ENCODE measurements at regions not wholly inside any gene's neighbourhood (a gene's known extent, or its start where the extent isn't known, plus 50 kb on each side); places are given as distances from the start of the nearest gene placed in this dataset.
"Not testable (repeated sequence)": the region's sequence is repeated elsewhere in the genome, so short reads cannot be mapped to it uniquely, and the experiment has no call there.

DNA sequence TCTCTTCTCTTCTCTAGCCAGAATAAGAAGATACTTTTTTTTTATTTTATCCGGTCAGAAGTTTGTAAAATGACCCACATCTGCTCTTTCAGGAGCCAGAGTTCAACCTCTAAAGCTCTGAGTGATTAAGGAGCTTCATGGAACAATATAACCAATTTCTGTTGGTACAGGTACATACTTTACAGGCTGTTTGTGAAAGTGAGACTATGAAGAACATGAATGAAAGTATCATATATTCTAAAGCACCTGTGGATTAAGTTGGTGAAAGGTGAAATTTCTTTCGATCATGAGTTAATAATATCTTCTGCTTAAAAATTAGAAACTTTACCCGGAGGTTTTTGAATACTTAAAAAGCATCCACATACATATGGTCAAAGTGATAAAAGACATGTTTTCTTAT is 65.2 kb downstream of the DMRT2 start:
- DNase-seq = no peak

DNA sequence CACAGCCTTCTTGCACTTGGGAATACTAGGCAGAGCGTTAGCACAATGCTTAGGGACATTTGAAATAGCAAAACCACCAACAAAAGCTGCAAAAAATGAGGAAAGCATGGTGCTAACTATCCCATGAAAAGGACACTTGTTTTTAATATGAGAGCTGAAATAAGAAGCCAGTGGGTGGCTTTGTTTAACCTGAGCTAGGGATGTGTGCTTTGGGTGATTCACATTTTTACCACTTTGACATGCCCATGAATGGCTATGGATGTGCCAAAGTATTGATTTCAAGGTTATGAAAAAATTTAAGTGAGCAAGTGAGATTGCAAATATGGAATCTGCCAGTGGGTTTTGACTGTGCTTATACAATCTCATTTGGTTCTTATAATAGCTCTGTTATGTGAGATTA is 67.3 kb downstream of the DMRT2 start:
- no peak for DNase-seq

DNA sequence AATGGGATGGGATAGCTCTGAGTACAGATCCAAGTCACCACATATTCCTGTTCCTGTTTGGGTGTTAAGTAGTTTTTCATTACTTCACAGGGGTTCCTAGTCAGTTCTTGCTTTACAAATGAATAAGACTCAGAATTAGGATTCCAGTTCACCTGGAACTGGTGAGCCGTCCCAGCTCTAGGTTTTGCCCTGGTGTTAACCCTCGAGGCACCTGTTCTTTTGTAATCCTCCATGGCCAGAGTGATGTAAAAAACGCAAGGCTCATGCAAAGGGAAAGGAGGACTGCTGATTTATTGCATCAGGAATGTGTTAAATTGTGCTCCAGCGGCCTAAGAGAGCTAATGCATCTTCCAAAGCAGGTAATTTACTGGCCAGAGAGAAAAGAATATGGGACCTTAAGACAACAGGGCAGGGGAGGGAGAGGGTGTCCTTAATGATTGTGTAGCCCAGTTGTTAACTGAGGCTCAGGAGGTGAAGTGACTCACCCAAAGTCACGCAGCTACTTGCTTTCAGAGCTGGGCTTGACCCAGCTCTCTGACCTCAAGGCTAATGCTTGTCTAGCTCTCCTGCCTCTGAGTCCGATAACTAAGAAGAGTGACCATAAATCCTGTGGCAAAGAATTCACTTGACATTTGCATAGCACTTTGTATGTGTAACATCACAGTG is 70.5 kb downstream of the DMRT2 start:
- no peak for DNase-seq

DNA sequence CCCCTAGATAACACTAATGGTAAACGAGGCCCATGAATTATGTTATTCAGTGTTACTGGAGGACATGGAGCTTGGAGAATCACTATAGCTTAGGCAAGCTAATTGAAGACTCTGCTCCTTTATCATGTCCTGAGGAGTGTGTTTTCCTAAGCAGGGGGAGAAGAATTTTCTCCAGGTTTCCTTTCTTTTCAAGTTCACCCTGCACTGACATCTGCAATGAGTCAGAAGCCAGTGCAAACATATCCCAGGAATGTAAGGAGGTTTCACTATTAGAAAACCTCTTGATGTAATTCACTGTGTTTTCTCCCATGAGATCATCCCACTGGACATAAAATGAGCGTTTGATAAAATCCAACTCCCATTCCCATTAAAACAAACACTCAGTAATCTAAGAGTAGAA is 75.6 kb downstream of the DMRT2 start:
- DNase-seq = no peak

DNA sequence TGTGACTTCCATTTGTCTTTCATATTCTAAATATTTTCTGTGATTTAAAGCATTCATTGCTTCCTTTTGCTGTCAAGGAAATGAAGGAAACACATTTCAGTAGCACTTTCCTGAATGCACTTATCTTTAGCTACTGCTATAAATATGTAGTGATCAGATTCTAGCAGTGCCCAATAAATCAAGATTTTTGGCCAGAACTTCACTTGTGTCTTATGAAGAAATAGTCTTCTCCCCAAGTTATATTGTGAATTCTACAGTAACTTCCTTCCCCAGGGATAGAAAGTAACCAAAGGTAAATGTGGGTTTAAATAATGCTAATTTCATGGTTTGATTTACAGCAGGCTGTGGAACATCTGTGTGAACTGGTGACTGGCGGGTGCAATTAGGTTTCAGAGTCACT is 77.9 kb downstream of the DMRT2 start:
- no peak for DNase-seq

DNA sequence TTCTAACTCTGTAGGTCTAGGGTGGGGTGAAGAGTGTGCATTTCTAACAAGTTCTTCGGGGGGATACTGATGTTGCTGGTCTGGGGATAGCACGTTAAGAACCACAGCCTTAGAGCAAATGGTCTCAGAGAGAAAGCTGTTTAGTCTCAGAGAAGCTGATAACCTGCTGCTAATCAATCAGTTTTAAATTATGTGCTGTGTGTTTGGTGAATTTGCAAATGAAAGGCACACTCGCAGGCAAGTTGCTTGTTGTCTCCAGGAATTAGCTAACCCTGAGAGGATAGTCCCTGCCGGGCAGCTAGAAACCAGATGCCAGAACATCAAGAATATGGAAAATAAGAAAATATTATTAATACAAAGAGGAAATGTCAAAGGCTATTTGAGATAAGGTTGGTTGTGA is 79.2 kb downstream of the DMRT2 start:
- DNase-seq = no peak

DNA sequence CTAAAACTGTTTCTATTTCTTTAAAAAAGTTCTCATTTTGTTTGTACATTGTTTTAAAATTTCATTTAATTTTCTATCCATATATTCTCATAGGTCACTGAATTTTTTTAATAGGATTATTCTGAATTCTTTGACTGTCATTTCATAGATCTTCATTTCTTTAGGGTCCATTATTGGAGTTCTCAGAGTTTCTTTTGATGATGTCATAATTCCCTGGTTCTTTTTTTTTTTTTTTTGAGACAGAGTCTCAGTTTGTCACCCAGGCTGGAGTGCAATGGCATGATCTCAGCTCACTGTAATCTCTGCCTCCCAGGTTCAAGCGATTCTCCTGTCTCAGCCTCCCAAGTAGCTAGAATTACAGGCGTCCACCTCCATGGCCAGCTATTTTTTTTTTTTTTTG is 89.9 kb downstream of the DMRT2 start:
- DNase-seq = no peak

DNA sequence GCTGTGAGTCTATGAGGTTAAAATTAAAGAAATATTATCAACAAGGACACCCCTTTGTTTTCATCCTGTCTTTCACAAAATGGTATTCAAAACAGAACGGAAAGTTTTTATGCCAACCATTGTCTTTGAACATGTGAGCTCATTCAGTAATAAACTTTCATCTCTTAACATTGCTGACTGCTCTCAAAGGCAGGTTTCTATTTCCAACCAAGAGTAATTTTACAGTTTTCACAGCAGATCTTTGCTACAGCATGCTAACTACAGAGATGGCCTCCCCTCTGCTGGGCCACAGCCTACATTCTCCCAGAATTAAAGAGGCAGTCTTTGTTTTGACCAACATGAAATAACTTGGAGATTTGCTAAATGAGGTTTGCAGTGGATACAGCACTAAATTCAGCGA is 101.5 kb downstream of the DMRT2 start:
- no peak for DNase-seq

DNA sequence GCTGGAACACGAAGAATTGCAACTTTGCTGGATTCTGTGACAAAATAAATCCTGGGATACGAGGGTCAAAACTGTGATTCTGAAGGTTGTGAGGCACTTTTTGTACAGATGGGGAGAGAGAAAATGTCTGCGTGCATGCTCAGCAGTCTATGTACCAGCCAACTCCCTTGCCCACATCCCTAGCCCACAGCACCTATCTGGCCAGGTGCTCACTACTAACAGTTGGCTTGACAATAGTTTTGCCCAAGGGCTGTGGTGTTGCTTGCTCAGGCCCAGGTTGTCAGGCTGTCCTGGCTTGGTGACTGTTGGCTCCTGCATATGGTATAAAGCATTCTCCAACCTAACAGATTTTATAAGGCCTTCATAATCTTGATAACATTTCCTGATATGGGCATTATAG is 102.0 kb downstream of the DMRT2 start:
- no peak for DNase-seq

DNA sequence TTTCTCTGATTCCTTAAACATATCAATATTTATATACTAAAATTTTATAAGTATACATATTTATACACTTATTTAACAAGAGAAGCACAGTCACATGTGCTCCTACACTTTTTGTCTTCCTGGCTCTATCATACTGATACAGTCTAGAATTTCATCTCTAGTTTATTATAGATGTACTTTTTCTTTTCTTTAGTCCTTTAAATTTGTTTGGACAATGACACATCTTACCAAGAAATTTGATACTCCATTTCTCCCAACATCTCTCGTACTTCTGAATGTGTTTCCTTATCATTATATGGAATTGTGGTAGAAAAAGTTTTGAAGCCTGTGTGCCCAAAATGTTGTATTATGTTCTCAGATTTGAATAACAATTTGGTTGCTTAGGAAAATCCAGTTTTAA is 104.6 kb downstream of the DMRT2 start:
- no peak for DNase-seq

DNA sequence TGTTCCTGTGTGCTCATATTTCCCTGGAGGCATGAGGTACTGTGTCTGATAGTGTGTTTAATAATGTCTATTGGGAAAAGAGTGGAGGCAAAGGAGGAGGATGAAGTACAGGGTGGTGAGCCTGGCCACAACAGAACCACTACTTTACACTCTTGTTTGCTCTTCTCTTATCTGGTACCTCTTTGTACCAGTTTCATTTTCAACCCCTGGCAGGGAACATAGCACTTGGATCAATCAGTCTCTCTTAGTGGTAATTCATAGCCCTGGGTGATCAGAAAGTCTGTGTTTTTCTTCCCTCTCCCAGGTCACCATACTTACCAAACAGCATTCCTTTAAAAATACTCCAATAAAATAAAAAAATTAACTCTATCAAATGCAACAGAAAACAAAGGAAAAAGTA is 105.4 kb downstream of the DMRT2 start:
- no peak for DNase-seq

DNA sequence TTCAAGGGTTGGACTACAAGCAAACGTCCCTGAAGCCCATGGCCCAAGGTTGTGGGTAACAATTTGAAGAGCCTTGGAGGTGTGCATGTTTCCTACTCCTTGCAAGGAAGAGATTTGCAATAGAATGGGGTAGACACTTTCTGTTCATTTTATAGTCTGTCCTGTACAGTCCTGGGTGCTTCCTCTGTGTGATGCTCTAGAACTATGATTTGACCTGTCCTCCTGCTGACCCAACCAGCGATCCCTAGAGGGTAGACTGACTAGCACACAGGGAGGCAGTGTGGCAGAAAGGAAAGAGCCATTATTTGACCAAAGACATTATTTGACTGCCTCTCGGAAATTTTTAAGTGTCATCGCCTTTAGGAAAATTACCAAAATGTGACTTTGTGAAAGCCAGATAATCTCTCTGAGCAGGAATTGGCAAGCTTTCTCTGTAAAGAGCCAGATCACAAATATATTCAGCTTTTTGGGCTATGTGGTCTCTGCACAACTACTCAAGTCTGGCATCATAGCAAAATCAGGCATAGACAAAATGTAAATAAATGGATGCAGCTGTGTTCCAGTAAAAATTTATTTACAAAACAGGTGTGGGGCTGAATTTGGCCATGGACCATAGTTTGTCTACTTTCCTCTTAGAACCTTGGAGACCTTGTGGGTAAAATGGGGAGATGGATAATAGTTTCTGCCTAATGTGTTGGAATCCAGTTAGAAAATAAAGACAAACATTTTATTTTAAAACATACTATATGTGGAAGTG is 106.8 kb downstream of the DMRT2 start:
- no peak for DNase-seq

DNA sequence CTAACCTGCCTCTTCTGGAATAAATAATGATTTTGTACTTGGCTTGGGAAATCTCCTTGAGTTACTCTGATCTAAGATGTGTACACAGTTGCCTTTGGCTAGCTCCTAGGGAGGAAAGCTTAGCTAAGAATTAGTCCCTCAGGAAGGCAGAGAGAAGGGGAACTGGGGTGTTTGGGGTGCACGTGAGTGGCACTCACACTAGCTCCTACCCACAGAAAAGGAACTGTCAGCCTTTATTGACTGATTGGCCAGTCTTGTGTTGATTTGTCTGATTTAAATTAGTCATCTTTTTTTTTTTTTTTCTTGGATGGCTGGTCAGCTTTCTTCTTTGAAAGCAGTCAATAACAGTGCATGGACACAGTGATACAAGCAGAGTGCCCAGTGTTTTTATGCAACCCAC is 107.7 kb downstream of the DMRT2 start:
- DNase-seq = no peak

DNA sequence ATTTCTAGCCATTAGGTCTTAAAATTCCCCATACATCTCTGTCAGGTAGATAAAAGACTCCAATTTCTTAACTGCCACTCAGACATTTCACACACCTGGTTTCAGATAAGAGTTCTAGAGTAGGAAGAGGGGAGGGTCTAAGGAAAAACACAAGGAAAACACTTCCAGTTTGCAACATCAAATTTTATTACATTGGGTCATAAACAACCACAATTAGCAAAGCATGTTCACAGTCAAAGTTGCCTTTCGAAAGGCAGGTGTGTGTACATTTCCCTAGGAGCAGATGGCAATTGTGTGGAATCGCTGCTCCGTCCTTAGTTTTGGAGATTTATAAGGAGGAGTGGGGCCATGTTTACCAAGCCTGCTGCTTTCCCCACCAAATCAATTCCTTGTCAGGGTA is 120.8 kb downstream of the DMRT2 start:
- DNase-seq = no peak

DNA sequence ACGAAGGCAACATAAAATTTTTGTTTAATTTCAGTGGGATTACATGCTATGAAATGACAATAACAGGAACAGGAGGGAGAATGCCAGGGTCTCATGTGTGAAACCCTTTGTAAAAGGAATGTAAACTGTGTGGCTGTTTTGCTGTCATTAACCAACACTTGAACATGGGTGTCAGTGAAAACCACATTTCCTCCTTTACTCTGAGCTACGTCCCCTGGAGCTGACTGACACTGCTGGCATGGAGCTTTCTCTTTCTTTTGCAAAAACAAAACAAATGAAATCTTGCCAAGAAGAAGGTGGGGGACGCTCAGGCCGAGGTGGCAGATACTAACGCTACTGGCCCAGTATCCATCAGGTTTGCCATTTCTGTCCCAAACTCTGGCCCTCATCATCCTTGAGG is 121.4 kb downstream of the DMRT2 start:
- no peak for DNase-seq

DNA sequence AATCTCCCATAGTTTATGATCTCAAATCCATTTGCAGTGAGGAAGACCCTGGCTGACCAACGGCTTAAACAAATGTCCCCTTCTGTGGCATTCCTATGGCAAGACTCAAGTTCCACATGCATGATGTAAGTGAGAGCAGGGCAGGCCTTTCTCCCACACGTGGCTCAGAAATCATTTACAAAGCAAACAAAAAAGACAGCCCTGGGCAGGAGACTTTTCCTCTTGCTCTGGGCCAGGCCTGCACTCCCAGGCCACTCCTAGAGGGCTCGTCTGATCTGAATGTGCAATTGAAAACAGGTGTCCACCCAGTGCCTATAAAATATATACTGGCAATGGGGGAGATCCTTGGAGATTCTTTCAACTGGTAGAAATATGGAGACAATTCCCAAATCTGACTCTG is 123.1 kb downstream of the DMRT2 start:
- no peak for DNase-seq

DNA sequence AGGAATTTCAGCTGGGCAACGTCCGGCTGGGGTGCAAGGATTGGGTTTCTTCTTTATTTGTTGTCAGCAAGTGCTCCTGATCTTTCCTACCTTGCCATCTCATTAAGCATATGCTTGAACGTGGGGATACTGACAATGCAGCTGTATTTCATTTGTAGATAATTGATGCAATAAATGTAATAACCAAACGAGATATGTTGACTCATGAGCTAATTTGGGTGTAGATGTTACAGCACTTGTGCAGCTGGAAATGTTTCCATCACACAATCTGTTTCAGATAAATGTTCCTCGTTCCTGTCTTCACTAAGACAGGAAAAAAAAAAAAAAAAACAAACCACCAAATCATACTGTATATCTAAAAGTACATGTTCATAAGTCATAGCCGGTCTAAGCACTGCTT is 123.8 kb downstream of the DMRT2 start:
- DNase-seq = no peak

DNA sequence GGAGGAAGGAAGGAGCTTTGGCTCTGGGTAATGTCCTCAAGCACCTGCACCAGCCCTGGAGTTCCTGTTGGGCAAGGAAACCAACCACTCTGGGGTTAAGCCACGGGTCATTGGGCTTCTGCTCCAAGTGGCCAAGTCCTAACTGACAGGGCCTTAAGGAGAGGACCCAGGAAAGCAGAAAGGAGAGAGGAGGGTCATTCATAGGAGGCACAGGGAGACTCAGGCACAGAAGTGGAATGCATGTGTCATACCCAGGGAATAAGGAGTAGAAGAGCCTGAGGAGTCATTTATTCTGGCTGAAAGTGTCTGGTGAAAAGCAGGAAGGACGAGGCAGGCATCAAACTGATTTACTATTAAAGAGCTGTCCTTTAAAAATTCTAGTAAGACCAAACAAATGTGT is 129.2 kb downstream of the DMRT2 start:
- no peak for DNase-seq

DNA sequence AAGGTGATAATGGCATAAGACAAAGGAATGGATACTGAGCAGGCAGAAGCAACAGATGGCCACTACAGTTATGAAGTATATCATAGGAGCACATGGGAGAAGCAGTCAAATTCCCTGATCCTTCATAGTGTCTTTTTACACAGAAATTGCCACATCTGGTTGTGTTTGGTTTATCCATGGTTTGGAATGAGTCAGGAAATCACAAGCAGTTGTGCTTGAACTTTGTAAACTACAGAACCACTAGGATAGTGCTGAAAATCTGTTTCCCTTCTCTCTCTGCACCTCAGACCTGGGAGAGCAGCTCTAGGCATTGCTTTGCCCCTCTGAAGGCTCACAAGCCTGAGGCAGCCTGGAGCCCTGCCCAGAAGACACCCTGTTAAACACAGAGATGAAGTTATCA is 134.0 kb downstream of the DMRT2 start:
- no peak for DNase-seq

DNA sequence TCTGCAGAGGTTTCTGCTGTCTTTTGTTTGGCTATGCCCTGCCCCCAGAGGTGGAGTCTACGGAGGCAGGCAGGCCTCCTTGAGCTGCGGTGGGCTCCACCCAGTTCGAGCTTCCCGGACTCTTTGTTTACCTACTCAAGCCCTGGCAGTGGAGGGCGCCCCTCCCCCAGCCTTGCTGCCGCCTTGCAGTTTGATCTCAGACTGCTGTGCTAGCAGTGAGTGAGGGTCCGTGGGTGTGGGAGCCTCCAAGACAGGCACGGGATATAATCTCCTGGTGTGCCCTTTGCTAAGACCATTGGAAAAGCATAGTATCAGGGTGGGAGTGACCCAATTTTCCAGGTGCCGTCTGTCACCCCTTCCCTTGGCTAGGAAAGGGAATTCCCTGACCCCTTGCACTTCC is 137.0 kb downstream of the DMRT2 start:
- DNase-seq = not testable (repeated sequence)

DNA sequence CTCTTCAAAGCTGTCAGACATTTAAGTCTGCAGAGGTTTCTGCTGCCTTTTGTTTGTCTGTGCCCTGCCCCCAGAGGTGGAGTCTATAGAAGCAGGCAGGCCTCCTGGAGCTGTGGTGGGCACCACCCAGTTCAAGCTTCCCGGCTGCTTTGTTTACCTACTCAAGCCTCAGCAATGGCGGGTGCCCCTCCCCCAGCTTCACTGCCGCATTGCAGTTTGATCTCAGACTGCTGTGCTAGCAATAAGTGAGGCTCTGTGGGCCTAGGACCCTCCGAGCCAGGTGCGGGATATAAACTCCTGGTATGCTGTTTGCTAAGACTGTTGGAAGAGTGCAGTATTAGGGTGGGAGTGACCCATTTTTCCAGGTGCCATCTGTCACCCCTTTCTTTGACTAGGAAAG is 145.5 kb downstream of the DMRT2 start:
- not testable (repeated sequence) for DNase-seq

DNA sequence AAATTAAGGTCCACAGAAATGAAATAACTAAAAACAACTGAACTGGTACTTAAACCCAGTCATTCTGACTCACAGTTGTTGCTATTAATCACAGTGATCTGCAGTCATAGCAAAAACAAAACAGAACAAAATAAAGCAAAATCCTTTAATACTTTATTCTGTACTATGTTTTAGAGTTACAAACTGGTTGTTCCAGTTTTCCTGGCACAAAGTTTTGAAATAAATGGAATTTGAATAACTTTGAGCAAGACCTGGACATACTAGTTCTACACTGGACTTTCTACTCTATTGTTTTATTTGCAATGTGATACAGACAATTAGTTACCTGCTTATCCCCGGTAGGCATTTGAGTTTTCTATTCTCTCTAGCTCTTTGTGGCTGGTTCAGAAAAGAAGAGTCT is 147.9 kb downstream of the DMRT2 start:
- DNase-seq = no peak

DNA sequence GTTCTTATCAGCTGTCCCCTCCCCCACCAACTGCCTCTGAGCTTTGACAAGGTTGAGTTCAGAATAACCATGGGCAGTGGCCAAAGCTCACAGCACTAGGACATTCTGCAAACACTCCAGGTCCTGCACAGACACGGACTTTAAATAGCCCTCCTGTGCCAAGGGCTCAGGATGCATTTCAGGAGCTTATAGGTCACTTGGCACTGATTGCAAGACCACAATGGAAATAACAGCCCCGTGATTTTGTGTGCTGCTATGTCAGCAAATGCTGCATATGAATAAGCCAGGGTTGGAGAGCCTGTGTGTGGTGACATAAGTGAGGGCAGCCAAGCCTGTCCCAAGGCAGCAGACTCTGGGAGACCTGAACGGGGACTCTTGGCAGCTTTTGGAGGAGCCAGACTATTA is 150.7 kb downstream of the DMRT2 start:
- DNase-seq = no peak

DNA sequence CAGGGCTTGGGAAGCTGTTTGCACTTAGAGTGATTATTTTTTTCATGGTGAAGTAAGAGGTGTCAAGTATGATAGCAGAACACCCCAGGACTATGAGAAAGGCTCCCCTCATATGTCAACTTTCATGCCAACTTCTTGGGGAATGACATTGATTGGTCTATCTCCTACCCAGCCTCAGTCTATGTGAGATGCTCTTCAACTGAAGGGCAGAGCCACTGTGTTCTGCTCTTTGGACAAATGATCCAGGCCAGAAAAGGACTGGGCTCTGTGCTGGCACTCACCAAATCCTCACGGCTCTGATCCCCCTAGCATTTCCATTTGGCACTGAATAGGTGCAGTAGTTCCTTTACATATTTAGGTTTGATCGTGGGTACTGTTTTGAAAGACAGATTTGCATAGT is 151.1 kb downstream of the DMRT2 start:
- DNase-seq = no peak

DNA sequence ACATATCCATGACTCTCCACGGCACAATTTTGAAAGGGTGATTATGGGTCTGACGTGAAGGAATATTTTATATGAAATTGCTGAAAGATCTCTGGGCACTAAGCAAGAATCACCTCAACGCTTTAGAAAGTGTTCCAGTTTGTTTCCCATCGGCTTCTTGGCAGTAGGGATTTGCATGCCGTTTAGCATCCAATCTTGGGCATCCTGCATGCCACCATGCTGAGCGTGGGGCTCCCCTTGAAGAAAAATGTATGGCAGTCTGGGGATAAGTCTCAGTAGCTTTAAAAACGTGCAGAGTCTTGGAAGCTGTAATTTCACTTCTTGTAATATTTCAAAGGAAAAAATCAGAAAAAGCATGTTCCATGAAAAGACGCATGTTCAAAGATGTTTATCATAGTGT is 151.7 kb downstream of the DMRT2 start:
- no peak for DNase-seq

Measured in suppressor macrophage treated with lipopolysaccharide for 1 hour (primary cell).